ENCODE measurements at regions not wholly inside any gene's neighbourhood (a gene's known extent, or its start where the extent isn't known, plus 50 kb on each side); places are given as distances from the start of the nearest gene placed in this dataset.

GRCh38 chr5:54692631-54693030 is 175.1 kb downstream of the SNX18 start:
- TF ChIP-seq, protein P1, sequence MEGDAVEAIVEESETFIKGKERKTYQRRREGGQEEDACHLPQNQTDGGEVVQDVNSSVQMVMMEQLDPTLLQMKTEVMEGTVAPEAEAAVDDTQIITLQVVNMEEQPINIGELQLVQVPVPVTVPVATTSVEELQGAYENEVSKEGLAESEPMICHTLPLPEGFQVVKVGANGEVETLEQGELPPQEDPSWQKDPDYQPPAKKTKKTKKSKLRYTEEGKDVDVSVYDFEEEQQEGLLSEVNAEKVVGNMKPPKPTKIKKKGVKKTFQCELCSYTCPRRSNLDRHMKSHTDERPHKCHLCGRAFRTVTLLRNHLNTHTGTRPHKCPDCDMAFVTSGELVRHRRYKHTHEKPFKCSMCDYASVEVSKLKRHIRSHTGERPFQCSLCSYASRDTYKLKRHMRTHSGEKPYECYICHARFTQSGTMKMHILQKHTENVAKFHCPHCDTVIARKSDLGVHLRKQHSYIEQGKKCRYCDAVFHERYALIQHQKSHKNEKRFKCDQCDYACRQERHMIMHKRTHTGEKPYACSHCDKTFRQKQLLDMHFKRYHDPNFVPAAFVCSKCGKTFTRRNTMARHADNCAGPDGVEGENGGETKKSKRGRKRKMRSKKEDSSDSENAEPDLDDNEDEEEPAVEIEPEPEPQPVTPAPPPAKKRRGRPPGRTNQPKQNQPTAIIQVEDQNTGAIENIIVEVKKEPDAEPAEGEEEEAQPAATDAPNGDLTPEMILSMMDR (IDR thresholded peaks at IDR 0.05): no peak
- TF ChIP-seq POLR2A (IDR thresholded peaks at IDR 0.05): no peak
